ENCODE measurements at regions not wholly inside any gene's neighbourhood (a gene's known extent, or its start where the extent isn't known, plus 50 kb on each side); places are given as distances from the start of the nearest gene placed in this dataset.
"Not testable (repeated sequence)": the region's sequence is repeated elsewhere in the genome, so short reads cannot be mapped to it uniquely, and the experiment has no call there.

GRCh38 chr10:62496925-62497324, 122.8 kb downstream of the ZNF365 start:
- DNase-seq (ENCODE audit: low read depth in 3 of 3): no peak

GRCh38 chr10:62498271-62498670, 124.1 kb downstream of the ZNF365 start:
- no peak for DNase-seq (ENCODE audit: low read depth in 3 of 3)

GRCh38 chr10:62500116-62500515, 125.9 kb downstream of the ZNF365 start:
- not testable (repeated sequence) for DNase-seq (ENCODE audit: low read depth in 3 of 3)

- no peak for DNase-seq (ENCODE audit: low read depth in 3 of 3)
Measured at GRCh38 chr10:62501547-62501946, 127.4 kb downstream of the ZNF365 start.

GRCh38 chr10:62502995-62503613, 128.9 kb downstream of the ZNF365 start:
- DNase-seq (ENCODE audit: low read depth in 3 of 3): no peak

GRCh38 chr10:62503872-62504271, 129.7 kb downstream of the ZNF365 start:
- DNase-seq (ENCODE audit: low read depth in 3 of 3): no peak

- no peak for DNase-seq (ENCODE audit: low read depth in 3 of 3)
Measured at GRCh38 chr10:62506371-62506770, 132.2 kb downstream of the ZNF365 start.

- DNase-seq (ENCODE audit: low read depth in 3 of 3): no peak
Measured at GRCh38 chr10:62511238-62511637, 137.1 kb downstream of the ZNF365 start.

- no peak for DNase-seq (ENCODE audit: low read depth in 3 of 3)
Measured at GRCh38 chr10:62511656-62512055, 137.5 kb downstream of the ZNF365 start.

GRCh38 chr10:62512732-62513475, 138.7 kb downstream of the ZNF365 start:
- DNase-seq (ENCODE audit: low read depth in 3 of 3): no peak

- no peak for DNase-seq (ENCODE audit: low read depth in 3 of 3)
Measured at GRCh38 chr10:62514079-62514693, 140.0 kb downstream of the ZNF365 start.

- DNase-seq (ENCODE audit: low read depth in 3 of 3): no peak
Measured at GRCh38 chr10:62517252-62517651, 143.1 kb downstream of the ZNF365 start.

- DNase-seq (ENCODE audit: low read depth in 3 of 3): no peak
Measured at GRCh38 chr10:62527019-62527827, 153.1 kb downstream of the ZNF365 start.

- no peak for DNase-seq (ENCODE audit: low read depth in 3 of 3)
Measured at GRCh38 chr10:62528441-62528840, 154.3 kb downstream of the ZNF365 start.

GRCh38 chr10:62529396-62529795, 155.2 kb downstream of the ZNF365 start:
- no peak for DNase-seq (ENCODE audit: low read depth in 3 of 3)

GRCh38 chr10:62534031-62534430, 159.9 kb downstream of the ZNF365 start:
- DNase-seq (ENCODE audit: low read depth in 3 of 3): no peak

GRCh38 chr10:62538606-62539005, 164.4 kb downstream of the ZNF365 start:
- DNase-seq (ENCODE audit: low read depth in 3 of 3): no peak

- DNase-seq (ENCODE audit: low read depth in 3 of 3): no peak
Measured at GRCh38 chr10:62540389-62540788, 166.2 kb downstream of the ZNF365 start.

GRCh38 chr10:62541811-62542210, 167.6 kb downstream of the ZNF365 start:
- DNase-seq (ENCODE audit: low read depth in 3 of 3): no peak

GRCh38 chr10:62543571-62544355, 169.6 kb downstream of the ZNF365 start:
- DNase-seq (ENCODE audit: low read depth in 3 of 3): no peak
